HepG2 (cell line): ENCODE measurements at regions not wholly inside any gene's neighbourhood (a gene's known extent, or its start where the extent isn't known, plus 50 kb on each side); places are given as distances from the start of the nearest gene placed in this dataset.

Source experiments
- ADNP ChIP-seq: sonication (generic); formaldehyde crosslinking; IDR thresholded peaks from 2 replicates; pipeline ENCODE4 v1.4.0; 2020; ENCODE audit warnings: missing genetic modification reagents
- CREB1 ChIP-seq, 2 experiments: fragments of 450-650 bp in 1 of 2; IDR thresholded peaks; 2 replicates each; pipeline ENCODE4 v1.6.1; 2016 to 2017; ENCODE audit warnings: control low read depth in 1 of 2, mild to moderate bottlenecking in 1 of 2, missing compliant biosample characterization in 1 of 2, missing genetic modification characterization in 1 of 2
- EZH2 ChIP-seq: conservative IDR thresholded peaks from 2 replicates; pipeline ENCODE4 v1.6.1; 2012; ENCODE audit warnings: mild to moderate bottlenecking, low read depth, low read length, moderate library complexity
- GABPA ChIP-seq, 2 experiments: IDR thresholded peaks; 2 replicates each; pipeline ENCODE4 v1.6.1; 2011 to 2016; ENCODE audit warnings: low read depth in 2 of 2, low read length in 1 of 2, missing biosample characterization in 1 of 2, missing genetic modification characterization in 1 of 2
- NFYB ChIP-seq: sonication (generic); formaldehyde crosslinking; IDR thresholded peaks from 2 replicates; pipeline ENCODE4 v1.4.0; 2020; ENCODE audit warnings: missing genetic modification reagents
- NR2F1 ChIP-seq, 2 experiments: fragments of 450-650 bp in 1 of 2; formaldehyde crosslinking in 1 of 2; IDR thresholded peaks; 2 replicates each; pipeline versions ENCODE4 v1.5.0 to v1.6.1; 2016 to 2020; ENCODE audit warnings: mild to moderate bottlenecking in 1 of 2, missing compliant biosample characterization in 1 of 2, missing genetic modification reagents in 1 of 2, moderate library complexity in 1 of 2
- PATZ1 ChIP-seq: sonication (generic); formaldehyde crosslinking; IDR thresholded peaks from 2 replicates; pipeline ENCODE4 v1.4.0; 2020; ENCODE audit warnings: missing genetic modification reagents
- RBFOX2 ChIP-seq: fragments of 200-400 bp; formaldehyde crosslinking; IDR thresholded peaks from 2 replicates; pipeline ENCODE4 v1.6.1; 2017; ENCODE audit warnings: low read depth, mild to moderate bottlenecking, low read length
- RNF2 ChIP-seq: fragments of 450-650 bp; conservative IDR thresholded peaks from 2 replicates; pipeline ENCODE4 v1.6.1; 2016; ENCODE audit warnings: low read depth
- SIN3A ChIP-seq: IDR thresholded peaks from 2 replicates; pipeline ENCODE4 v1.6.1; 2011; ENCODE audit warnings: low read depth, mild to moderate bottlenecking, control low read depth, low read length, borderline replicate concordance
- ZBTB20 ChIP-seq: sonication (generic); formaldehyde crosslinking; IDR thresholded peaks from 2 replicates; pipeline ENCODE4 v1.8.1; 2023; ENCODE audit warnings: missing genetic modification reagents, low read depth, mild to moderate bottlenecking, borderline replicate concordance
- ZHX2 ChIP-seq, 2 experiments: sonication (generic) in 1 of 2; formaldehyde crosslinking in 1 of 2; IDR thresholded peaks; 2 replicates each; pipeline versions ENCODE4 v1.6.1 to v1.9.0; 2014 to 2022; ENCODE audit warnings: antibody characterized with exemption in 1 of 2, borderline replicate concordance in 1 of 2, inconsistent platforms in 1 of 2, low read depth in 1 of 2, missing genetic modification reagents in 1 of 2
- ZNF343 ChIP-seq: sonication (generic); formaldehyde crosslinking; IDR thresholded peaks from 2 replicates; pipeline ENCODE4 v1.4.0; 2020; ENCODE audit warnings: mild to moderate bottlenecking, missing genetic modification reagents

DNA sequence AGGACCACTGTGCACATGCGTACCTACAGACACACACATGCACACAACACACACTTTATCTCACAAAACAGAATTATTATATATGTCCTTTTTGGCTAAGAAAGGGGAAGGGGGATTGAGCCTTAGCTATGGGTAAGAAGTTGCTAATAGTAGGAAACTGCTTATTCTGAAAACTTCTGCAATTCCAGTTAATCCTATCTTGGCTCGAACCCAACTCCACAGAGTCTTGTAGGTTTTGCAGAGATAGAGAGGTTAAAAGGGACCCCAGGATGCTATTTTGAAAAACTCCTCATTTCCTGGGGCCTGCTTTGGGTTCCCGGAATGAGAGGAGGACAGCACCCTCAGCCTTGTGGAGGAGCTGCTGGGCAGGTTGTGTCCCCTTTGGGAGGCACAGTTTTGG lies 233.8 kb downstream of the CLIC5 start:
- TF ChIP-seq NR2F1 (CRISPR knock-in tag; IDR thresholded peaks at IDR 0.05) (no peak), ZNF343 (CRISPR knock-in tag) (no peak), RBFOX2 (no peak), EZH2 (no peak), ZHX2 (IDR thresholded peaks at IDR 0.05; ENCODE audit: low read depth) (no peak), ZHX2 (CRISPR knock-in tag; IDR thresholded peaks at IDR 0.05; ENCODE audit: borderline replicate concordance) (no peak), SIN3A (no peak), RNF2 (no peak), NFYB (CRISPR knock-in tag) (no peak), PATZ1 (no peak), ZBTB20 (no peak), CREB1 (IDR thresholded peaks at IDR 0.05) (no peak), CREB1 (CRISPR knock-in tag; IDR thresholded peaks at IDR 0.05) (no peak), GABPA (IDR thresholded peaks at IDR 0.05; ENCODE audit: low read depth, low read length) (no peak), GABPA (CRISPR knock-in tag; IDR thresholded peaks at IDR 0.05; ENCODE audit: low read depth) (no peak), ADNP (CRISPR knock-in tag) (no peak)
